Breast epithelium (tissue), 3 donors: ENCODE measurements at regions not wholly inside any gene's neighbourhood (a gene's known extent, or its start where the extent isn't known, plus 50 kb on each side); places are given as distances from the start of the nearest gene placed in this dataset.
"Not testable (repeated sequence)": the region's sequence is repeated elsewhere in the genome, so short reads cannot be mapped to it uniquely, and the experiment has no call there.

ENCODE experiments used
- CTCF ChIP-seq, 3 donors: fragments of 450-650 bp; IDR thresholded peaks; one replicate each; pipeline ENCODE4 v1.5.1; 2016 to 2017; ENCODE audit warnings: antibody characterized with exemption in 3 of 3, mild to moderate bottlenecking in 3 of 3, moderate library complexity in 3 of 3
- POLR2A ChIP-seq: fragments of 450-650 bp; IDR thresholded peaks from one replicate; pipeline ENCODE4 v1.6.1; 2016; ENCODE audit warnings: antibody characterized with exemption, mild to moderate bottlenecking, moderate library complexity
- POLR2AphosphoS5 ChIP-seq, 3 donors: sonication (generic); formaldehyde crosslinking; IDR thresholded peaks; one replicate each; pipeline ENCODE4 v1.6.1; 2017; ENCODE audit warnings: antibody characterized with exemption in 3 of 3

GRCh38 chr17:52846767-52847166, 688.3 kb upstream of the CA10 start:
- not testable (repeated sequence) for TF ChIP-seq CTCF (IDR thresholded peaks at IDR 0.05); POLR2AphosphoS5 (IDR thresholded peaks at IDR 0.05); POLR2A
